Osteoblast (primary cell): ENCODE measurements at regions not wholly inside any gene's neighbourhood (a gene's known extent, or its start where the extent isn't known, plus 50 kb on each side); places are given as distances from the start of the nearest gene placed in this dataset.

ENCODE experiments used
- DNase-seq: peaks from one replicate; pipeline ENCODE4 v3.0.0; 2011; ENCODE audit warnings: low spot score, mixed read lengths; ENCODE audit not compliant: insufficient read length; ENCODE audit errors: missing footprints
- H2AFZ ChIP-seq: 2 replicates; pipeline ENCODE4 v1.6.0; 2011; ENCODE audit warnings: mild to moderate bottlenecking, low read length
- H3K27ac ChIP-seq: 2 replicates; pipeline ENCODE4 v1.5.1; 2011; ENCODE audit warnings: mild to moderate bottlenecking, low read depth, low read length, moderate library complexity
- H3K27me3 ChIP-seq: 2 replicates; pipeline ENCODE4 v1.6.0; 2012; ENCODE audit warnings: mild to moderate bottlenecking, control low read depth, inconsistent platforms, low read length, moderate library complexity; ENCODE audit not compliant: insufficient read depth
- H3K36me3 ChIP-seq: 2 replicates; pipeline ENCODE4 v1.5.1; 2011; ENCODE audit warnings: mild to moderate bottlenecking, low read length, control low read depth, moderate library complexity; ENCODE audit not compliant: insufficient read depth
- H3K4me1 ChIP-seq: 2 replicates; pipeline ENCODE4 v1.5.1; 2011; ENCODE audit warnings: mild to moderate bottlenecking, low read length, control low read depth, moderate library complexity; ENCODE audit not compliant: insufficient read depth
- H3K4me2 ChIP-seq: 2 replicates; pipeline ENCODE4 v1.6.0; 2011; ENCODE audit warnings: mild to moderate bottlenecking, low read length; ENCODE audit not compliant: insufficient read depth
- H3K4me3 ChIP-seq: fragments of 200-600 bp; sonication (generic); 3 replicates; pipeline ENCODE4 v1.5.1; 2012; ENCODE audit warnings: mild to moderate bottlenecking, low read length, inconsistent platforms; ENCODE audit not compliant: insufficient read depth
- H3K79me2 ChIP-seq: 2 replicates; pipeline ENCODE4 v1.6.0; 2012; ENCODE audit warnings: mild to moderate bottlenecking, low read length, control low read depth, inconsistent platforms; ENCODE audit not compliant: insufficient read depth
- H3K9me3 ChIP-seq: 2 replicates; pipeline ENCODE4 v1.5.1; 2011; ENCODE audit warnings: low read depth, low read length, control low read depth
- H4K20me1 ChIP-seq: 2 replicates; pipeline ENCODE4 v1.6.0; 2012; ENCODE audit warnings: mild to moderate bottlenecking, low read length, control low read depth; ENCODE audit not compliant: insufficient read depth
- CTCF ChIP-seq: IDR thresholded peaks from 2 replicates; pipeline ENCODE4 v1.5.1; 2011; ENCODE audit warnings: mild to moderate bottlenecking, low read depth, low read length, moderate library complexity; ENCODE audit errors: extremely low read depth

- Histone ChIP-seq H3K79me2 (no peaks in the 10 kb centered on the region), H3K4me3 (no peak overlapping the region), H3K27me3 (no peaks in the 10 kb centered on the region), H4K20me1 (no peaks in the 10 kb centered on the region), H3K36me3 (no peaks in the 10 kb centered on the region), H3K27ac (no peak overlapping the region), H3K4me2 (no peak overlapping the region), H3K4me1 (no peaks in the 10 kb centered on the region), H2AFZ (no peak overlapping the region), H3K9me3 (no peaks in the 10 kb centered on the region)
- no peak for DNase-seq
- no peak for TF ChIP-seq CTCF
Observed at GRCh38 chr1:29960876-29961275, 724.6 kb downstream of the PTPRU start.

- no peaks in the 10 kb centered on the region for H3K79me2 ChIP-seq
- H4K20me1 ChIP-seq, result no peaks in the 10 kb centered on the region
- H3K27me3 ChIP-seq, result no peaks in the 10 kb centered on the region
- H3K9me3 ChIP-seq, result no peaks in the 10 kb centered on the region
- no peak for DNase-seq
- no peak overlapping the region for H3K4me3 ChIP-seq
- no peak overlapping the region for H3K27ac ChIP-seq
- no peaks in the 10 kb centered on the region for H3K36me3 ChIP-seq
- H3K4me2 ChIP-seq, result no peak overlapping the region
- no peak overlapping the region for H2AFZ ChIP-seq
- TF ChIP-seq CTCF, result no peak
- no peaks in the 10 kb centered on the region for H3K4me1 ChIP-seq
Observed at GRCh38 chr1:29960156-29960755, 723.9 kb downstream of the PTPRU start.

- Histone ChIP-seq H3K4me3 (no peak overlapping the region), H4K20me1 (no peaks in the 10 kb centered on the region), H3K36me3 (no peaks in the 10 kb centered on the region), H3K79me2 (no peaks in the 10 kb centered on the region), H3K27ac (no peak overlapping the region), H3K9me3 (no peaks in the 10 kb centered on the region), H3K27me3 (no peaks in the 10 kb centered on the region), H3K4me1 (no peaks in the 10 kb centered on the region), H2AFZ (no peak overlapping the region), H3K4me2 (no peak overlapping the region)
- no peak for DNase-seq
- no peak for TF ChIP-seq CTCF
Observed at GRCh38 chr1:29959356-29959755, 723.0 kb downstream of the PTPRU start.

GRCh38 chr1:29958271-29958670 is 721.9 kb downstream of the PTPRU start:
- Histone ChIP-seq H3K79me2 (no peaks in the 10 kb centered on the region), H3K4me2 (no peak overlapping the region), H2AFZ (no peak overlapping the region), H3K4me3 (no peak overlapping the region), H3K4me1 (no peaks in the 10 kb centered on the region), H3K27ac (no peak overlapping the region), H3K36me3 (no peaks in the 10 kb centered on the region), H3K27me3 (no peaks in the 10 kb centered on the region), H4K20me1 (no peaks in the 10 kb centered on the region), H3K9me3 (no peaks in the 10 kb centered on the region)
- no peak for TF ChIP-seq CTCF
- DNase-seq, result no peak
